WTC11 (cell line): ENCODE measurements at regions not wholly inside any gene's neighbourhood (a gene's known extent, or its start where the extent isn't known, plus 50 kb on each side); places are given as distances from the start of the nearest gene placed in this dataset.
"Not testable (repeated sequence)": the region's sequence is repeated elsewhere in the genome, so short reads cannot be mapped to it uniquely, and the experiment has no call there.

Experiments used
- ATAC-seq: fragments of 200-7000 bp; cut with Tn5 transposase; 2 replicates; pipeline ENCODE4 v1.10.0; 2021; ENCODE audit warnings: mild to moderate bottlenecking, moderate library complexity
- CTCF ChIA-PET: fragments of 300-600 bp; sonication (Branson Sonifier 250); formaldehyde crosslinking; loops from one replicate; lab custom pipeline; 2021; ENCODE audit warnings: antibody characterized with exemption; lab: Charles Lee
- POLR2A ChIA-PET: fragments of 350-600 bp; sonication (Branson Sonifier 250); formaldehyde crosslinking; loops from one replicate; lab custom pipeline; 2021; ENCODE audit warnings: antibody characterized with exemption; lab: Charles Lee
- DNase-seq: peaks from one replicate; pipeline ENCODE4 v3.0.0; 2021; ENCODE audit warnings: low spot score
- H3K27ac Mint-ChIP-seq: 2 replicates; pipeline ENCODE4 v1.8.0; 2021; ENCODE audit warnings: mixed read lengths
- H3K27me3 Mint-ChIP-seq: 2 replicates; pipeline ENCODE4 v1.8.0; 2021; ENCODE audit warnings: low read depth, mild to moderate bottlenecking, moderate library complexity, mixed read lengths
- H3K36me3 Mint-ChIP-seq: 2 replicates; pipeline ENCODE4 v1.8.0; 2021; ENCODE audit warnings: mixed read lengths
- H3K4me1 Mint-ChIP-seq: 2 replicates; pipeline ENCODE4 v1.8.0; 2022; ENCODE audit warnings: mixed read lengths
- H3K4me3 Mint-ChIP-seq: 2 replicates; pipeline ENCODE4 v1.8.0; 2021; ENCODE audit warnings: mild to moderate bottlenecking, moderate library complexity, mixed read lengths
- H3K9me3 Mint-ChIP-seq: 2 replicates; pipeline ENCODE4 v1.8.0; 2021; ENCODE audit warnings: mixed read lengths
- HMGA2 ChIP-seq: fragments of 250-450 bp; sonication (Bioruptor Pico); IDR thresholded peaks from 2 replicates; pipeline ENCODE4 v1.4.0; 2021; ENCODE audit warnings: mild to moderate bottlenecking, moderate library complexity
- MXD4 ChIP-seq: fragments of 250-450 bp; sonication (Bioruptor Pico); IDR thresholded peaks from 2 replicates; pipeline ENCODE4 v1.8.0; 2021; ENCODE audit warnings: mild to moderate bottlenecking, moderate library complexity, borderline replicate concordance
- TP53 ChIP-seq: sonication (generic); formaldehyde crosslinking; IDR thresholded peaks from 2 replicates; pipeline ENCODE4 v1.8.1; 2023; ENCODE audit warnings: mild to moderate bottlenecking, missing genetic modification reagents
- ZNF138 ChIP-seq: sonication (generic); formaldehyde crosslinking; conservative IDR thresholded peaks from 2 replicates; pipeline ENCODE4 v1.8.1; 2022; ENCODE audit warnings: mild to moderate bottlenecking, moderate library complexity, missing genetic modification reagents
- ZNF232 ChIP-seq: sonication (generic); formaldehyde crosslinking; IDR thresholded peaks from 2 replicates; pipeline ENCODE4 v1.8.0; 2022; ENCODE audit warnings: mild to moderate bottlenecking, missing genetic modification reagents
- ZNF396 ChIP-seq: fragments of 250-450 bp; sonication (Bioruptor Pico); IDR thresholded peaks from 2 replicates; pipeline ENCODE4 v1.8.0; 2021; ENCODE audit warnings: mild to moderate bottlenecking, moderate library complexity, borderline replicate concordance
- TF ChIP-seq, protein P1 (sequence below): fragments of 250-450 bp; sonication (Bioruptor Pico); IDR thresholded peaks from 2 replicates; pipeline ENCODE4 v1.9.0; 2021; ENCODE audit warnings: moderate library complexity, mild to moderate bottlenecking, inconsistent platforms, borderline replicate concordance
- TF ChIP-seq, protein P2 (sequence below): fragments of 250-450 bp; sonication (Bioruptor Pico); conservative IDR thresholded peaks from 2 replicates; pipeline ENCODE4 v1.9.0; 2021; ENCODE audit warnings: mild to moderate bottlenecking
- TF ChIP-seq, protein P3 (sequence below): sonication (generic); formaldehyde crosslinking; IDR thresholded peaks from 2 replicates; pipeline ENCODE4 v1.8.0; 2022; ENCODE audit warnings: mild to moderate bottlenecking, missing genetic modification reagents
- TF ChIP-seq, protein P4 (sequence below): sonication (generic); formaldehyde crosslinking; IDR thresholded peaks from 2 replicates; pipeline ENCODE4 v1.8.0; 2022; ENCODE audit warnings: mild to moderate bottlenecking, missing genetic modification reagents
- TF ChIP-seq, protein P5 (sequence below): sonication (generic); formaldehyde crosslinking; IDR thresholded peaks from 2 replicates; pipeline ENCODE4 v1.8.0; 2022; ENCODE audit warnings: mild to moderate bottlenecking, missing genetic modification reagents
- TF ChIP-seq, protein P6 (sequence below): sonication (generic); formaldehyde crosslinking; IDR thresholded peaks from 2 replicates; pipeline ENCODE4 v1.8.0; 2023; ENCODE audit warnings: missing genetic modification reagents, mild to moderate bottlenecking, borderline replicate concordance
- TF ChIP-seq, protein P7 (sequence below): sonication (generic); formaldehyde crosslinking; IDR thresholded peaks from 2 replicates; pipeline ENCODE4 v1.8.1; 2022; ENCODE audit warnings: mild to moderate bottlenecking, missing genetic modification reagents, moderate library complexity, borderline replicate concordance
- TF ChIP-seq, protein P8 (sequence below): fragments of 200-600 bp; IDR thresholded peaks from 2 replicates; pipeline ENCODE4 v1.8.0; 2022; ENCODE audit warnings: antibody characterized with exemption

DNA sequence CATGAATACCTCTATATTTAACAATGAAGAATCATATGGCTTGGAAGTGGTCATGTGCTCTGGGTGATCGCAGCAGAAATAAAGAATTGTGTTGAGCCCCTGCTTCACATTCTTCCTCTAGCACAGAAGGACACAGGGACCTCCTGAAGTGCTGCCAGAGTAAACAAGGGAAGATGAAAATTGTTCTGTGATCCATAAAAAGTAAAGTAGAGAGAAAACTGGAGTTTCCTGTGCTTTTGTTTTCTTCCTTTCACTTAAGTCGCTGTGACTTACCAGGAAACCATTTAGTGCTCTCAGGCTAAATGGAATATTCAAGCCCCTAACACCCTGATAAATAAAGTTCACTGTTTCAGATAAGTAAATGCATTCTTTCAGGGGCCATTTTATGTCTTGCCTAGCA is 1173.6 kb upstream of the CHAC2 start:
- ATAC-seq, result no peak
- peaks cover 13% of the 10 kb centered on the region for H3K36me3 Mint-ChIP-seq

DNA sequence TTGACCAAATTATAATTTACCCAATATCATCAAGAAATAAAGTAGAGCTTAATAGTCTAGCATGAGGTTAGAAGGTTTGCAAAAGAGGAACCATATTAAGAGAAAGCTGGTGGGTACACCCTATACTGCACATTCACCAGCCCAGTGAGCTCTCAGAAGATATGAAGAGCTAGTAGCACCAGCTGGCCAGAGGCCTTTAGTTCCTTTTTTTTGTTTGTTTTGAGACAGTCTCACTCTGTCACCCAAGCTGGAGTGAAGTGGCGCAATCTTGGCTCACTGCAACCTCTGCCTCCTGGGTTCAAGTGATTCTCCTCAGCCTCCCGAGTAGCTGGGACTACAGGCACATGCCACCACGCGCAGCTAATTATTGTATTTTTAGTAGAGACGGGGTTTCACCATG is 1183.5 kb upstream of the CHAC2 start:
- CTCF ChIA-PET, H3K4me3 Mint-ChIP-seq, ATAC-seq, H3K27me3 Mint-ChIP-seq, H3K27ac Mint-ChIP-seq, H3K36me3 Mint-ChIP-seq, POLR2A ChIA-PET, H3K4me1 Mint-ChIP-seq, DNase-seq: not testable (repeated sequence)
- peaks cover 10% of the 10 kb centered on the region for H3K9me3 Mint-ChIP-seq

More for the DNA sequence above, 1173.6 kb upstream of the CHAC2 start:
- POLR2A ChIA-PET, result no interaction called here
- H3K9me3 Mint-ChIP-seq, result peaks cover 30% of the 10 kb centered on the region
- H3K27me3 Mint-ChIP-seq, result no peaks in the 10 kb centered on the region
- H3K4me3 Mint-ChIP-seq, result no peak overlapping the region
- TF ChIP-seq, protein P1, sequence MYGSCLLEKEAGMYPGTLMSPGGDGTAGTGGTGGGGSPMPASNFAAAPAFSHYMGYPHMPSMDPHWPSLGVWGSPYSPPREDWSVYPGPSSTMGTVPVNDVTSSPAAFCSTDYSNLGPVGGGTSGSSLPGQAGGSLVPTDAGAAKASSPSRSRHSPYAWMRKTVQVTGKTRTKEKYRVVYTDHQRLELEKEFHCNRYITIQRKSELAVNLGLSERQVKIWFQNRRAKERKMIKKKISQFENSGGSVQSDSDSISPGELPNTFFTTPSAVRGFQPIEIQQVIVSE, result no peak
- TF ChIP-seq, protein P2, sequence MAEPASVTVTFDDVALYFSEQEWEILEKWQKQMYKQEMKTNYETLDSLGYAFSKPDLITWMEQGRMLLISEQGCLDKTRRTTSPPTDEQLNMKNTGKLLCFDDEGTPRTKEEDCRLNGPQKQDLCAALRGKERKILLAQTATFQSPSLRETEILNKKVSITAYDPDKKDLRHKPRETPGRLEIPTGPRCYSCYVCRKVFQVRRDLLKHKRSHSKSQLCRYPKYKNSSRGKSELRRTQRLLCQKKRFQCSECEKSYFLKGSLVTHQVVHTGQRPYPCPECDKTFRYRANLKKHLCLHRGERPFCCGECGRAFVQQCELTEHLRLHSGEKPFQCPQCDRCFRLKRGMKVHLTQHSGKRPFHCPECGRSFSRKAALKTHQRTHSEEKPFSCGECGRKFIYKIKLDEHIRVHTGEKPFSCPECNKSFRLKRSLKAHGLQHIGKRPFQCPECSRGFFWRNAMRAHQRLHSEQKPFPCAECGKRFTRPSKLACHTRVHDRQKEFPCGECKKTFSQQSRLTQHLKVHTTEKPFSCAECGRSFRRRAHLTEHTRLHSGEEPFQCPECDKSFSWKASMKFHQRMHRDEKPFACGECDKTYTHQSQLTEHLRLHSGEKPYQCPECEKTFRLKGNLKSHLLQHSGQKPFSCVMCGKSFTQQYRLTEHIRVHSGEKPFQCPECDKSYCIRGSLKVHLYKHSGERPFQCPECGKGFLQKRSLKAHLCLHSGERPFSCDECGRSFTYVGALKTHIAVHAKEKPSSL (CRISPR knock-in tag), result no peak
- TF ChIP-seq ZNF396 (CRISPR knock-in tag) (no peak), HMGA2 (no peak)
- TF ChIP-seq, protein P3, sequence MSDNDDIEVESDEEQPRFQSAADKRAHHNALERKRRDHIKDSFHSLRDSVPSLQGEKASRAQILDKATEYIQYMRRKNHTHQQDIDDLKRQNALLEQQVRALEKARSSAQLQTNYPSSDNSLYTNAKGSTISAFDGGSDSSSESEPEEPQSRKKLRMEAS (CRISPR knock-in tag), result no peak
- TF ChIP-seq, all 79 proteins: peak for 0
- CTCF ChIA-PET, result no interaction called here
- Mint-ChIP-seq H3K27ac (peak overlapping the region; percentile 66; the same call in 1 of the 2 replicates), H3K4me1 (peaks cover 11% of the 10 kb centered on the region)
- DNase-seq, result no peak

DNA sequence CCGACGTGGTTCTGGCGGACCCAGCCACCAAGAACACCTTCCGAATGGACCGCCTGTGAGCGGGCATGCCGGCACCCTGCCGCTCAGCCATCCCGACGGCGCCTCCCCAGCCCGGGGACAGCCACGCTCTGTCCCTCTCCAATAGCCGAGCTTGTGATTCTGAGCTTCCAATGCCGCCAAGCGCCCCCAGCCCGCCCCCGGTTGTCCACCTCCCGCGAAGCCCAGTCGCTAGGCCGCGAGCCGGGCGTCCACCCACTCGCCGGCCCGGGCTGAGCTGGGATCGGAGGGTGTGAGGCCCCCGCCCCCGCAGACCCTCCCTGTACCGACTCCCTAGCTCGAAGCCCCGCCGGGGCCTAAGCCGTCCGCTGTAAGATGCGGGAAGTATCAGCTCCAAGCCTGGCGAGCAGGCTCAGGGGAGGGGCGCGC is 1195.1 kb upstream of the CHAC2 start:
- DNase-seq, result no peak
- ChIA-PET POLR2A (no interaction called here), CTCF (no interaction called here)
- ATAC-seq, result no peak
- Mint-ChIP-seq H3K27ac (no peak overlapping the region), H3K4me3 (no peak overlapping the region), H3K27me3 (no peaks in the 10 kb centered on the region), H3K9me3 (peaks cover 34% of the 10 kb centered on the region), H3K4me1 (0 out of 2 replicates have a peak, but pooled peaks cover 8% of the 10 kb centered on the region), H3K36me3 (peaks cover 25% of the 10 kb centered on the region)
- TF ChIP-seq ZNF138 (CRISPR knock-in tag) (no peak), MXD4 (CRISPR knock-in tag) (no peak), TP53 (CRISPR knock-in tag) (no peak), ZNF232 (CRISPR knock-in tag) (no peak)
- TF ChIP-seq, protein P4, sequence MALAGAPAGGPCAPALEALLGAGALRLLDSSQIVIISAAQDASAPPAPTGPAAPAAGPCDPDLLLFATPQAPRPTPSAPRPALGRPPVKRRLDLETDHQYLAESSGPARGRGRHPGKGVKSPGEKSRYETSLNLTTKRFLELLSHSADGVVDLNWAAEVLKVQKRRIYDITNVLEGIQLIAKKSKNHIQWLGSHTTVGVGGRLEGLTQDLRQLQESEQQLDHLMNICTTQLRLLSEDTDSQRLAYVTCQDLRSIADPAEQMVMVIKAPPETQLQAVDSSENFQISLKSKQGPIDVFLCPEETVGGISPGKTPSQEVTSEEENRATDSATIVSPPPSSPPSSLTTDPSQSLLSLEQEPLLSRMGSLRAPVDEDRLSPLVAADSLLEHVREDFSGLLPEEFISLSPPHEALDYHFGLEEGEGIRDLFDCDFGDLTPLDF (CRISPR knock-in tag), result no peak
- TF ChIP-seq, protein P5, sequence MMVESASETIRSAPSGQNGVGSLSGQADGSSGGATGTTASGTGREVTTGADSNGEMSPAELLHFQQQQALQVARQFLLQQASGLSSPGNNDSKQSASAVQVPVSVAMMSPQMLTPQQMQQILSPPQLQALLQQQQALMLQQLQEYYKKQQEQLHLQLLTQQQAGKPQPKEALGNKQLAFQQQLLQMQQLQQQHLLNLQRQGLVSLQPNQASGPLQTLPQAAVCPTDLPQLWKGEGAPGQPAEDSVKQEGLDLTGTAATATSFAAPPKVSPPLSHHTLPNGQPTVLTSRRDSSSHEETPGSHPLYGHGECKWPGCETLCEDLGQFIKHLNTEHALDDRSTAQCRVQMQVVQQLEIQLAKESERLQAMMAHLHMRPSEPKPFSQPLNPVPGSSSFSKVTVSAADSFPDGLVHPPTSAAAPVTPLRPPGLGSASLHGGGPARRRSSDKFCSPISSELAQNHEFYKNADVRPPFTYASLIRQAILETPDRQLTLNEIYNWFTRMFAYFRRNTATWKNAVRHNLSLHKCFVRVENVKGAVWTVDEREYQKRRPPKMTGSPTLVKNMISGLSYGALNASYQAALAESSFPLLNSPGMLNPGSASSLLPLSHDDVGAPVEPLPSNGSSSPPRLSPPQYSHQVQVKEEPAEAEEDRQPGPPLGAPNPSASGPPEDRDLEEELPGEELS (CRISPR knock-in tag), result no peak
- TF ChIP-seq, protein P2 (CRISPR knock-in tag), result no peak
- TF ChIP-seq, protein P6, sequence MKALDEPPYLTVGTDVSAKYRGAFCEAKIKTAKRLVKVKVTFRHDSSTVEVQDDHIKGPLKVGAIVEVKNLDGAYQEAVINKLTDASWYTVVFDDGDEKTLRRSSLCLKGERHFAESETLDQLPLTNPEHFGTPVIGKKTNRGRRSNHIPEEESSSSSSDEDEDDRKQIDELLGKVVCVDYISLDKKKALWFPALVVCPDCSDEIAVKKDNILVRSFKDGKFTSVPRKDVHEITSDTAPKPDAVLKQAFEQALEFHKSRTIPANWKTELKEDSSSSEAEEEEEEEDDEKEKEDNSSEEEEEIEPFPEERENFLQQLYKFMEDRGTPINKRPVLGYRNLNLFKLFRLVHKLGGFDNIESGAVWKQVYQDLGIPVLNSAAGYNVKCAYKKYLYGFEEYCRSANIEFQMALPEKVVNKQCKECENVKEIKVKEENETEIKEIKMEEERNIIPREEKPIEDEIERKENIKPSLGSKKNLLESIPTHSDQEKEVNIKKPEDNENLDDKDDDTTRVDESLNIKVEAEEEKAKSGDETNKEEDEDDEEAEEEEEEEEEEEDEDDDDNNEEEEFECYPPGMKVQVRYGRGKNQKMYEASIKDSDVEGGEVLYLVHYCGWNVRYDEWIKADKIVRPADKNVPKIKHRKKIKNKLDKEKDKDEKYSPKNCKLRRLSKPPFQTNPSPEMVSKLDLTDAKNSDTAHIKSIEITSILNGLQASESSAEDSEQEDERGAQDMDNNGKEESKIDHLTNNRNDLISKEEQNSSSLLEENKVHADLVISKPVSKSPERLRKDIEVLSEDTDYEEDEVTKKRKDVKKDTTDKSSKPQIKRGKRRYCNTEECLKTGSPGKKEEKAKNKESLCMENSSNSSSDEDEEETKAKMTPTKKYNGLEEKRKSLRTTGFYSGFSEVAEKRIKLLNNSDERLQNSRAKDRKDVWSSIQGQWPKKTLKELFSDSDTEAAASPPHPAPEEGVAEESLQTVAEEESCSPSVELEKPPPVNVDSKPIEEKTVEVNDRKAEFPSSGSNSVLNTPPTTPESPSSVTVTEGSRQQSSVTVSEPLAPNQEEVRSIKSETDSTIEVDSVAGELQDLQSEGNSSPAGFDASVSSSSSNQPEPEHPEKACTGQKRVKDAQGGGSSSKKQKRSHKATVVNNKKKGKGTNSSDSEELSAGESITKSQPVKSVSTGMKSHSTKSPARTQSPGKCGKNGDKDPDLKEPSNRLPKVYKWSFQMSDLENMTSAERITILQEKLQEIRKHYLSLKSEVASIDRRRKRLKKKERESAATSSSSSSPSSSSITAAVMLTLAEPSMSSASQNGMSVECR, result no peak
- TF ChIP-seq, protein P7, sequence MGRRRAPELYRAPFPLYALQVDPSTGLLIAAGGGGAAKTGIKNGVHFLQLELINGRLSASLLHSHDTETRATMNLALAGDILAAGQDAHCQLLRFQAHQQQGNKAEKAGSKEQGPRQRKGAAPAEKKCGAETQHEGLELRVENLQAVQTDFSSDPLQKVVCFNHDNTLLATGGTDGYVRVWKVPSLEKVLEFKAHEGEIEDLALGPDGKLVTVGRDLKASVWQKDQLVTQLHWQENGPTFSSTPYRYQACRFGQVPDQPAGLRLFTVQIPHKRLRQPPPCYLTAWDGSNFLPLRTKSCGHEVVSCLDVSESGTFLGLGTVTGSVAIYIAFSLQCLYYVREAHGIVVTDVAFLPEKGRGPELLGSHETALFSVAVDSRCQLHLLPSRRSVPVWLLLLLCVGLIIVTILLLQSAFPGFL, result no peak
- TF ChIP-seq, protein P8, sequence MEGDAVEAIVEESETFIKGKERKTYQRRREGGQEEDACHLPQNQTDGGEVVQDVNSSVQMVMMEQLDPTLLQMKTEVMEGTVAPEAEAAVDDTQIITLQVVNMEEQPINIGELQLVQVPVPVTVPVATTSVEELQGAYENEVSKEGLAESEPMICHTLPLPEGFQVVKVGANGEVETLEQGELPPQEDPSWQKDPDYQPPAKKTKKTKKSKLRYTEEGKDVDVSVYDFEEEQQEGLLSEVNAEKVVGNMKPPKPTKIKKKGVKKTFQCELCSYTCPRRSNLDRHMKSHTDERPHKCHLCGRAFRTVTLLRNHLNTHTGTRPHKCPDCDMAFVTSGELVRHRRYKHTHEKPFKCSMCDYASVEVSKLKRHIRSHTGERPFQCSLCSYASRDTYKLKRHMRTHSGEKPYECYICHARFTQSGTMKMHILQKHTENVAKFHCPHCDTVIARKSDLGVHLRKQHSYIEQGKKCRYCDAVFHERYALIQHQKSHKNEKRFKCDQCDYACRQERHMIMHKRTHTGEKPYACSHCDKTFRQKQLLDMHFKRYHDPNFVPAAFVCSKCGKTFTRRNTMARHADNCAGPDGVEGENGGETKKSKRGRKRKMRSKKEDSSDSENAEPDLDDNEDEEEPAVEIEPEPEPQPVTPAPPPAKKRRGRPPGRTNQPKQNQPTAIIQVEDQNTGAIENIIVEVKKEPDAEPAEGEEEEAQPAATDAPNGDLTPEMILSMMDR, result no peak
